ENCODE measurements at regions not wholly inside any gene's neighbourhood (a gene's known extent, or its start where the extent isn't known, plus 50 kb on each side); places are given as distances from the start of the nearest gene placed in this dataset.

DNA sequence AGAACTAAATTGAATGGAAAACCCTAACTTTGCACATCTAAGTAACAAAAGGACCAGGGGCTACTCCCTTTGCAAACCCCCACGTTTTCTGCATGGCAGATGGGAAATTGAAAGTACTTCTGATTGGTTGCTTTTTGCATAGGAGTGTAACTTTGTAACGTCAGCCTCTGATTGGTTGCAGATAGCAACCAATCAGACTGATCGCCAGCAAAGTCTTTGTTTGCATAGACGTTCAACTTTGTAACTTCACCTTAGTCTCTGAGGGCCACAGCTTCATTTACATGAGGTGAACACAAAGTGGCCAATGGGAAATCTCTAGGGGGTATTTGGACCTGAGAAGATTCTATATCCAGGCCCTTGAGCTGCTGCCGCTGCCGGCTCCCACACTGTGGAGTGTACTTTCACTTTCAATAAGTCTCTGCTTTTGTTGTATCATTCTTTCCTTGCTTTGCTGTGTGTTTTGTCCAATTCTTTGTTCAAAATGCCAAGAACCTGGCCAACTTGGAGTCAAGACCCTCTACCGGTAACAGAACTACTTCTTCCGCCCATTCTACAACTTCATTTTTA lies 102.5 kb upstream of the PRICKLE1 start:
- no peak for DNase-seq (ENCODE audit: extremely low read depth, low read depth)
- TF ChIP-seq, protein P1, sequence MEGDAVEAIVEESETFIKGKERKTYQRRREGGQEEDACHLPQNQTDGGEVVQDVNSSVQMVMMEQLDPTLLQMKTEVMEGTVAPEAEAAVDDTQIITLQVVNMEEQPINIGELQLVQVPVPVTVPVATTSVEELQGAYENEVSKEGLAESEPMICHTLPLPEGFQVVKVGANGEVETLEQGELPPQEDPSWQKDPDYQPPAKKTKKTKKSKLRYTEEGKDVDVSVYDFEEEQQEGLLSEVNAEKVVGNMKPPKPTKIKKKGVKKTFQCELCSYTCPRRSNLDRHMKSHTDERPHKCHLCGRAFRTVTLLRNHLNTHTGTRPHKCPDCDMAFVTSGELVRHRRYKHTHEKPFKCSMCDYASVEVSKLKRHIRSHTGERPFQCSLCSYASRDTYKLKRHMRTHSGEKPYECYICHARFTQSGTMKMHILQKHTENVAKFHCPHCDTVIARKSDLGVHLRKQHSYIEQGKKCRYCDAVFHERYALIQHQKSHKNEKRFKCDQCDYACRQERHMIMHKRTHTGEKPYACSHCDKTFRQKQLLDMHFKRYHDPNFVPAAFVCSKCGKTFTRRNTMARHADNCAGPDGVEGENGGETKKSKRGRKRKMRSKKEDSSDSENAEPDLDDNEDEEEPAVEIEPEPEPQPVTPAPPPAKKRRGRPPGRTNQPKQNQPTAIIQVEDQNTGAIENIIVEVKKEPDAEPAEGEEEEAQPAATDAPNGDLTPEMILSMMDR (IDR thresholded peaks at IDR 0.05; ENCODE audit: low read depth, low read length, missing control alignments) = no peak
- no peak overlapping the region for H3K4me3 ChIP-seq (replicated peaks; ENCODE audit: low read depth, low read length)

DNA sequence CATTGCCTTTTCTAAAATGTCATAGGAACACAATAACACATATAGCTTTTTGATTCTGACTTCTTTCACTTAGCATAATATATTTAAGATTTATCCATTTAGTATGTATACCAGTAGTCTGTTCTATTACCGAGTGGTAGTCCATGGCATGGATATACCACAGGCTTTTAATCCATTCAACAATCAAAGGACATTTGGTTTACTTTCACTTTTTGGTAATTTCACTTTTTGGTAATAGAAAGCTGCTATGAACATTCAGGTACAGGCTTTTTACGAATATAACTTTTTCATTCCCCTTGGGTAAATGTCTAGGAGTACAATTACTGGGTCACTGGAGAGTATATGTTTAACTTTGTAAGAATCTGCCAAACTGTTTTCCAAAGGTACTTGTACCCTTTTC lies 100.7 kb upstream of the PRICKLE1 start:
- no peak for DNase-seq (ENCODE audit: extremely low read depth, low read depth)
- TF ChIP-seq, protein P1 (IDR thresholded peaks at IDR 0.05; ENCODE audit: low read depth, low read length, missing control alignments) = no peak
- H3K4me3 ChIP-seq (replicated peaks; ENCODE audit: low read depth, low read length) = no peak overlapping the region

DNA sequence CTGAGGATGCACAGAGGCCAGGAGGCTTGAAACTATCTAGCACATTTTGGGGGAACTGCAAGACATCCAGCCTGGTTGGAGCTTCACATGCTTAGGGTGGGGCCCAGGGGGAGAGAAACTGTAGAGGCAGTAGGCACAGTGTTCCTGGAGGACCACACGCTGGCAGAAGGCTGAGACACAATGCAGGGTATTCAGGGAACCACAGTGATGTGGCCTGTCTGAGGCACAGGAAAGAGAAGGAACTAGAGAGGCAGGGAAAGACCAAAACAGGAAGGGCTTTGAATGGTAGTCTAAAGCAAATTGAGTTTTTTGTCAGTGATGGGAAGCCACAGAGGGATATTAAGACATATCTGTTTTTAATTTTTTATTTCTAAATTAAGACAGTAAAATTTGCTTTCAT lies 100.2 kb upstream of the PRICKLE1 start:
- TF ChIP-seq, protein P1 (IDR thresholded peaks at IDR 0.05; ENCODE audit: low read depth, low read length, missing control alignments) = no peak
- no peak overlapping the region for H3K4me3 ChIP-seq (replicated peaks; ENCODE audit: low read depth, low read length)
- no peak for DNase-seq (ENCODE audit: extremely low read depth, low read depth)

DNA sequence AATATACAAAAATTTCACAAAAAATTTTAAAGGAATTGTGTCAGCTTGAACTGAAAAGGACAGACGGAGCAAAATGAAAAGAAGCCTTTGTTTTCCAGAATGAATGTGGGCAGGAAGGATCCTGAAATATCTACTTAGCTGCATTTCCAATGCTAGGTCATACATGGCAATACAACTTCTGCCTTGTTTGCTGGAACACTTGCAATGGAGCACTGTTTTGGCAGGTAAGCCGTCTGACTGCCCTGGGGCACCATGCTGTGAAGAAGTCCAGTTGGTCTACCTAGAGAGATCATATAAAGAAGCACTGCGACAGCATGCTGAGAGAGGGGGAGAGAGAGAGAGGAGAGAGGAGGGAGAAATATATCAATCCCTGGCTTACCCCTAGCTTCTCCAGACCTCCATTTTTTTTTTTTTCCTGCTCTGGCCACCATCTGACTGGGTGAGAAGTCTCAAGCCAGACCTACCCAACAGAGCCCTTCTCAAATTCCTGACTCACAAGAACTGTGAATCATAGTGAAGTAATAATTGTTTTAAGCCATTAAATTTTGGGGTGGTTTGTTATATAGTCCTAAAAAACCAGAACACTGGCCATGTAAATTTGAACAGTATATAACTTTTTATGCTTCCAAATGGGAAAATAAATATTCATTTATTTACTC lies 97.1 kb upstream of the PRICKLE1 start:
- TF ChIP-seq, protein P1 (IDR thresholded peaks at IDR 0.05; ENCODE audit: low read depth, low read length, missing control alignments) = no peak
- no peak overlapping the region for H3K4me3 ChIP-seq (replicated peaks; ENCODE audit: low read depth, low read length)
- DNase-seq (ENCODE audit: extremely low read depth, low read depth) = no peak

DNA sequence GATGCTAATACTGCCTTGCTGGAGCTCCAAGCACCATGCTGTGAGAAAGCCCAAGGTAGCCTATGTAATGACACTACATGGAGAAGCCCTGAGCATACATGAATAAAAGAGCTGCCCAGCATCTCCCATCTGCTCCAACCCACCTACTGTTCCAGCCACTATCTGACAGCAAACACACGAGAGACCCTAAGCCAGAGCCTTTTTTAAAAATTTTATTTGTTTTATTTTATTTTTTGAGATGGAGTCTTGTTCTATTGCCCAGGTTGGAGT lies 95.2 kb upstream of the PRICKLE1 start:
- DNase-seq (ENCODE audit: extremely low read depth, low read depth) = no peak
- TF ChIP-seq, protein P1 (IDR thresholded peaks at IDR 0.05; ENCODE audit: low read depth, low read length, missing control alignments) = no peak
- no peak overlapping the region for H3K4me3 ChIP-seq (replicated peaks; ENCODE audit: low read depth, low read length)

DNA sequence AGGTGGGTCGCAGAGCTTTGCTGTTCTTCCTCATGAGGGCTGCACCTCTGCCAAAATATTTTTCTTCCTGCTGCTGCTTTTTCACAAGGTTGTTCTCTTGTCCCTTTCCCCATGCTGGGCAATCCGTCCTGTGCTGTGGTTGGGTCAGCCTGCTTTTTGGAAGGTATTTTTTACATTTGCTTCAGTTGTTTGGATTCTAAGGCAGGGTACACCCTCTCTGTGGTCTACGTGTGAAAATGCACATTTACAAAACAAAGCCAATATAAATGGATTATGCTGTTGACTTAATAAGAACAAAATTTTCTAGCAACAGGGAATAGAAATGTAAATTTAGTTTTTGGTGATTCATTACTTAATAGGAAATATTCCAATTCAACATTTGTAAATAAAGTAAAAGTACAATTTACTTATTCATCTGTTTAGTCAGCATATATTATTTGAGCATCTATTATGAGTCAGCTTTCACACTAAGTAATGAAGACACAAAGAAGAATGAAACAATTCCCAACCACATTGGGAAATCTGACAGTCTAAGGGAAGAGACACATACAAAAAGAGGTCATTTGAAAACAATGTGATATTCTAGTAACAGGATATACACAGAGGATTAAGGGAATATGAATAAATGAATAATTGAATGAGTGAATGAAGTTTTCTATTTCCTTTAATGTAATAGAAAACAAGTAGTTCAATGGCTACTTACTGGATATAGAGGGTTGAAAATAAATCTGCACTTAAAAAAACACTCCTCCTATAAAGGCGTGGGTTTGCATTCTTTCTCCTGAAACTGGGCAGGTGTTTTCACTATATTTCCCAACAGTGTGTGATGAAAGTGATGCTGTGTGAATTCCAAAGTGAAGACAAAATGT lies 94.6 kb upstream of the PRICKLE1 start:
- TF ChIP-seq, protein P1 (IDR thresholded peaks at IDR 0.05; ENCODE audit: low read depth, low read length, missing control alignments) = no peak
- no peak for DNase-seq (ENCODE audit: extremely low read depth, low read depth)
- no peak overlapping the region for H3K4me3 ChIP-seq (replicated peaks; ENCODE audit: low read depth, low read length)
